ENCODE measurements at regions not wholly inside any gene's neighbourhood (a gene's known extent, or its start where the extent isn't known, plus 50 kb on each side); places are given as distances from the start of the nearest gene placed in this dataset.
"Not testable (repeated sequence)": the region's sequence is repeated elsewhere in the genome, so short reads cannot be mapped to it uniquely, and the experiment has no call there.

DNA sequence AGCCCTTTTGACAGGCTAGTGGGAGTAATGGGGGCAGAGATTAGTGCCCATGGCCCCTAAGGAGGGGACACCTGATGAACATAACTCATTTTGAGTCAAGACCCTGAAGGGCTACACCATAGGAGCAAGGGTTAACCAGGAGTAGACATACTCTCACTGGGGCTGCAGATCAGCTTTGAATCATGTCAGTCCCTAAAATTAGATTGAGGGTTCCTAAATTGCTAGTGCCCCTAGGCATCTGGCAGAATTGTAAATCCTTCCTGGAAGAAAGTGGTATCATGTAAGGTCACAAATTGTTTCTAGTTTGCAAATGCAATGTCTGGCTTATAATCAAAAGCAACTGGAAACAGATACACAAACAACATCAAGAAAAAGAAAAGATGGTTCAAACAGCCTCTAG, 52.1 kb upstream of the LRRC37A2 start:
- H3K4me1 Mint-ChIP-seq; H3K27ac Mint-ChIP-seq; ATAC-seq (ENCODE audit: low read depth); H3K36me3 Mint-ChIP-seq; DNase-seq; H3K27me3 Mint-ChIP-seq; POLR2A ChIA-PET; H3K4me3 Mint-ChIP-seq; H3K9me3 Mint-ChIP-seq: not testable (repeated sequence)

DNA sequence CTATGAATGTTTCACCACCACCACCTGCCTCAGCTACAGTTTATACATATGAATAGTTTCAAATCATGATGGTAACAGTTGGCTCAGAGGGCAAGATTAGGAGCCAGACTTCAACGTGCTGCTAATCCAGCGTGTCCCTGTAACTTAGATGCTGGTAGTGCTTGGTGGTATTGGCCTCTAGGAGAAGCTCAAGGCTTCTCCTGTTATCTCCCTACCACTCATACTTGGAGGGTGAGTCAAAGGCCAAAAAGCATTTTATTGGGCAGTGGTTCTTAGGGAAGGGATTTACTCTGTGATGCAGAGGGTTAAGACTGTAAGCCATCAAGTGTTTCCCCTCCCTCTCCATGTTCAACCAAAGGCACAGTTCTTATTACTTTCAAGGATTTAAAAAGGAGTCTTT, 57.2 kb upstream of the LRRC37A2 start:
- ATAC-seq (ENCODE audit: low read depth); H3K27ac Mint-ChIP-seq; H3K4me3 Mint-ChIP-seq; H3K4me1 Mint-ChIP-seq; POLR2A ChIA-PET; H3K27me3 Mint-ChIP-seq; H3K36me3 Mint-ChIP-seq; DNase-seq; H3K9me3 Mint-ChIP-seq: not testable (repeated sequence)

DNA sequence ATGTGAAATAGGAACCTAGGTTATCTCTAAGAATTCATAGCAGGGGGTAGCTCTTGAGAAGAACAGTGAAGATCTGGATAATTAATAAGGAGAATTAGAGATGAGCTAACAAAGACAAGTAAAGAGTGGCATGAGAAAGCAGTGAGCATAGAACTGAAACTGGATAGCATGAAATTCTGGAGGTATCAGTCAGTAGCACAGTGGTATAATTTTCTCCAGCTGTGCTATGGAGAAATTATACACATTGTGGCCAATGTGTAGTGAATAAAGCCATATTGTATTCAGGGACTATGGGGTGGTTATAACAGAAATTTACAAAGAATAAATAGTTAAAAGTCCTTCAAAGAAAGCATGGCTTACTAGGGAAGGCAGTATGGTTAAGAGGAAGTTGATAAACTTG, 57.7 kb upstream of the LRRC37A2 start:
- H3K27me3 Mint-ChIP-seq; POLR2A ChIA-PET; ATAC-seq (ENCODE audit: low read depth); H3K4me3 Mint-ChIP-seq; H3K27ac Mint-ChIP-seq; DNase-seq; H3K4me1 Mint-ChIP-seq; H3K36me3 Mint-ChIP-seq; H3K9me3 Mint-ChIP-seq: not testable (repeated sequence)

DNA sequence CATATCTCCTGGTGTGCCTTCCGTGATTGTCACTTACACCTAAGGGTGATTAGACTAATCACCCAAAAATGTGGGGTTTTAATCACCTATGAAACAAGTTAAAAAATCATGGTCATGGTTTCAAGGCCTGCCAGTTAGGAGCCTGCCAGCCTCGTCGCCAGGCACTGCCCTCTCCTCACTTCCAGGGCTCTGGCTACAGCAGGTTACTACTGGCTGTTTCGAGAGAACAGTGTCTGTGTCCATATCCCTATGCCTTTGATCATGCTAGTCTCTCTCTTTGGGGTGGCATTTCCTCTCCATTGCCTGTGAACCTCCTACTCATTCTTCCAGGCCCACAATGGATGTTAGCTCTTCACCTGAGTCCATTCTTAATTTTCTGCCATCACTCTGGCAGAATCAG, 59.2 kb upstream of the LRRC37A2 start:
- H3K9me3 Mint-ChIP-seq; H3K4me3 Mint-ChIP-seq; H3K4me1 Mint-ChIP-seq; ATAC-seq (ENCODE audit: low read depth); H3K27me3 Mint-ChIP-seq; POLR2A ChIA-PET; H3K27ac Mint-ChIP-seq; H3K36me3 Mint-ChIP-seq; DNase-seq: not testable (repeated sequence)

DNA sequence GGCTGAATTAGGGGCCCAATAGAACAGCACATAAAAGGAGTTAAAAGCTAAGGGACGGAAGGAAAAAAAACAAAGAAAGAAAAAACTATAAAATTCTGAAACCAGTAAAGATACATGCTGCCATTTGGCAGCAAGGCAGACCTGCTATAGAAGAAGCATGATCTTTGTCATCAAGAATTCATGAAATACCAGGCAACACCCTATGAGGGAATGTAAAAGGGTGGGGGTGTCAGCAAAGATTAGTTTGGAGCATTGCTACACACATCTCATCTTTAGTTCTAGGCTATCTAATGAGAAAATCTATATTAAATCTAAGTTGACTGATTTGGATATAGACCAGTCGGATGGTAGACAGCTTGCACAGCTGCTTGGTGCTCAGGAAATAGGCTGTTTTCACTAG, 66.4 kb upstream of the LRRC37A2 start:
- H3K27ac Mint-ChIP-seq, POLR2A ChIA-PET: not testable (repeated sequence)

DNA sequence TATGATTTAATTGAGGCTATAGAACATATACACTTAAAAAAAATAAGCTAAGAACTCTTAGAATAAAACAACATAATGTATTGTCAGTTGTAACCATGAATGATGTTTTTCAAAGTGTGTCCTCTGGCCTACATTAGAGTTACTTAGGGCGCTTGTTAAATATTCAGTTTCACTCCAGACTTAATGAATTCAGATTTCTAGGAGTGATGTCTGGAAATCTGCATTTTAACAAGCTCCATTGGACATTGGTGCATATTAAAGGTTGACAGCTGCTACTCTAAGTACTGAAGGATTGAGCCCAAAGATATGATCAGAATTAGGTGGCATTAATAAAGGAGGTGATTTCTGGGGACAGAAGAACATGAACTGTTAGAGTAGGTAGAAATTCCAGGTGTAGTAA, 66.9 kb upstream of the LRRC37A2 start:
- H3K9me3 Mint-ChIP-seq; H3K36me3 Mint-ChIP-seq; POLR2A ChIA-PET; H3K4me3 Mint-ChIP-seq; DNase-seq; H3K27ac Mint-ChIP-seq; H3K4me1 Mint-ChIP-seq; H3K27me3 Mint-ChIP-seq; ATAC-seq (ENCODE audit: low read depth): not testable (repeated sequence)

More for the DNA sequence above, 66.4 kb upstream of the LRRC37A2 start:
- not testable (repeated sequence) for H3K36me3 Mint-ChIP-seq; DNase-seq; H3K9me3 Mint-ChIP-seq; H3K4me3 Mint-ChIP-seq; ATAC-seq (ENCODE audit: low read depth); H3K27me3 Mint-ChIP-seq; H3K4me1 Mint-ChIP-seq

DNA sequence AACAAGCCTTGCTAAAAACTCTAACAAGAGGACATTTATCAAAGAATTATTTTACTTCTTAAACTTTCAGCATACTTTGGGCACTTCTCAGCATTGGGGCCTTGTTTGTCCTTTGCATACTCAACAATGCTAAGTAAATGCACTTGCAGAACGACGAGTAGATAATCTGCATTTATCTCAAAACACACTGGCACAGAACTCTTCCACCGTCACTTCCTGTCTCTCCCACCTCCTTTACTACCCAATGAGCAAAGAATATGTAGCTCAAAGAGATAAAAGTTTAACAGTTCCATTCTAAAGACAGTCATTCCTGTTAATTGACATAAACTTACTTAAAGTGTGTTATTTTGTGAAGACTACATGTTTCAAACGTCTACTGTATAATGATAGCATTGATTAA, 70.1 kb upstream of the LRRC37A2 start:
- ATAC-seq (ENCODE audit: low read depth); H3K4me1 Mint-ChIP-seq; POLR2A ChIA-PET: not testable (repeated sequence)

DNA sequence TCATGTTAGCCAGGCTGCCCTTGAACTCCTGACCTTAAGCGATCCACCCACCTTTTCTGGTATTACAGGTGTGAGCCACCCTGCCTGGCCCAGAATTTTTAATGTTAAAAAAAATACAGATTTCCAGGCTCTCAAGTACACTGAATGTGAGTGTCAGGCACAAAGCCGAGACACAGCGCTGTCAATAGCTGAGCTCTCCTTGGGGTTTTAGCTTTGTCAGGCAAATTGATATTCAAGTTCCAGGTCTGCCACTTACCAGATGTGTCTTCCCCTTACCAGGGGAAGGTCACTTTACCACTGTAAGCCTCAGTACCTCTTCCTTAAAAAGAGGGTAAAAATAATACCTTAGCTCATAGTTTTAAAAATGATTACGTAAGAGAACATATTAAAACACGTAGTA, 71.6 kb upstream of the LRRC37A2 start:
- H3K4me3 Mint-ChIP-seq; H3K9me3 Mint-ChIP-seq; H3K36me3 Mint-ChIP-seq; ATAC-seq (ENCODE audit: low read depth); H3K27ac Mint-ChIP-seq; DNase-seq; POLR2A ChIA-PET; H3K27me3 Mint-ChIP-seq; H3K4me1 Mint-ChIP-seq: not testable (repeated sequence)

More for the DNA sequence above, 70.1 kb upstream of the LRRC37A2 start:
- H3K27me3 Mint-ChIP-seq, H3K36me3 Mint-ChIP-seq, H3K4me3 Mint-ChIP-seq, DNase-seq, H3K27ac Mint-ChIP-seq, H3K9me3 Mint-ChIP-seq: not testable (repeated sequence)

DNA sequence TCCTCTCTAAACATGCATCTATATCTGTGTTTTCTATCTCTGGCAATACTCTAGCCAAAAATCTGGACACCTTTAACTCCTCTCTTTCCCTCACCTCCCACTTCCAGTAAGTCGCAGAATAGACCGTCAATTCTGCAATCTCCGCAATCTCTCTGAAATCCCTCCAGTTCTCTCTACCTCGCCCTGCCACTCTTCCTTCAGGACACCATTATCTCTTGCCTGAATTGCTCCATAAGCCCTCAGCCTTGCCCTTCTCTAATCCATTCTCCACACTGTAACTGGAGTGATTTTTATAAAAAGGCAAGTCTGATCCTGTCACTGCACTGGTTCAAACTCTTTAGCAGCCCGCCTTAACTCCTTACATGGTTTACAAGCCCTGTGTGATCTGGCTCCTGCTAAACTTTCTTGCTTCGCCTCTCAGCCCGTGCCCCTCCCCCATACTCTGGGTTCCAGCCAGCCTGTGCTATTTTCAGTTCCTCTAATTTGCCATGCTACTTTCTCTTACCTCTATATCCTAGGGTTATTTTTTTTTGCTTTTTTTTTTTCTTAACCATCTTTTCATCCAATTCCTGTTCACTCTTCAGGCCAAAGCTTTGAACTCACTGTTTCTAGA, 73.0 kb upstream of the ARL17B start:
- H3K9me3 Mint-ChIP-seq; H3K27ac Mint-ChIP-seq; H3K4me3 Mint-ChIP-seq; POLR2A ChIA-PET; ATAC-seq (ENCODE audit: low read depth); H3K27me3 Mint-ChIP-seq; DNase-seq; H3K36me3 Mint-ChIP-seq; H3K4me1 Mint-ChIP-seq: not testable (repeated sequence)

DNA sequence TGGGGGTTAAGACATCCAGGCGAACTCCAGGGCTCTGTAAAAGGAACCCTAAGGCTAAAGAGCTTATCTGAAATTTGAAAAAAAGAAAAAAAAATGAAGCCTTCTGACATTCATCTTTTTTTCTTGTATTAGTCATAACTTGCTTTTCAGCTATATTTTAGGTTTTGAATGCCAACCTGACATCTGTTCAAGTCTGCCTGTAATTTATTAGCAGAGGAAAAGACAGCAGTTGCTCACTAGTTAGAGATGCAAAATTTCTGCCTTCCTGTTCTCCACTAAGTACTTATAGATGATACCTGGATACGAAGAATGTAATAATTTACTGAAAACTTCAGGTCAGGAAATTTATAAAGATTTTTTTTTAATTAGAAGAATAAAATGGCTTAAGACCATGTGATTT, 68.7 kb upstream of the ARL17B start:
- H3K9me3 Mint-ChIP-seq; H3K27me3 Mint-ChIP-seq; POLR2A ChIA-PET; H3K4me3 Mint-ChIP-seq; H3K4me1 Mint-ChIP-seq; H3K36me3 Mint-ChIP-seq; H3K27ac Mint-ChIP-seq; DNase-seq; ATAC-seq (ENCODE audit: low read depth): not testable (repeated sequence)

DNA sequence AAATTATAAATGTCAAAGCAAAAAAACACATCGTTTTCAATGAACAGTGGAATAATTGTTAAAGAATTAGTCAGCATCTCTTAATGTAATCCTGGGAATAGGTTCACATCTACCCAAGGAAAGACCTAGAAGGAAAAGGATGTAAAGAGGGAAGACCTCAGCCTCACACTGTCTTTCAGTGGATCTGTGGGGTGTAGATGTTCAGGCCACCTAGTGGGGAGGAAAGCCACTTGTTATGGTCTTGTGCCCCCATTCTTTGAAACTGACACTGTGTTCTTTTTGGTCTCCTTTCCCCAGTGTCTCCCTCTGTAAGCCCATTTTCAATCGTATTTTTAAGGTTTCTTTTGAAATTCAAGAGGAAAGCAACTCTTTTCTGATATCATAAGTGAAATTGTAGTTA, 68.1 kb upstream of the ARL17B start:
- H3K27me3 Mint-ChIP-seq; H3K4me3 Mint-ChIP-seq; H3K9me3 Mint-ChIP-seq; H3K4me1 Mint-ChIP-seq; POLR2A ChIA-PET; H3K27ac Mint-ChIP-seq; H3K36me3 Mint-ChIP-seq; ATAC-seq (ENCODE audit: low read depth); DNase-seq: not testable (repeated sequence)

DNA sequence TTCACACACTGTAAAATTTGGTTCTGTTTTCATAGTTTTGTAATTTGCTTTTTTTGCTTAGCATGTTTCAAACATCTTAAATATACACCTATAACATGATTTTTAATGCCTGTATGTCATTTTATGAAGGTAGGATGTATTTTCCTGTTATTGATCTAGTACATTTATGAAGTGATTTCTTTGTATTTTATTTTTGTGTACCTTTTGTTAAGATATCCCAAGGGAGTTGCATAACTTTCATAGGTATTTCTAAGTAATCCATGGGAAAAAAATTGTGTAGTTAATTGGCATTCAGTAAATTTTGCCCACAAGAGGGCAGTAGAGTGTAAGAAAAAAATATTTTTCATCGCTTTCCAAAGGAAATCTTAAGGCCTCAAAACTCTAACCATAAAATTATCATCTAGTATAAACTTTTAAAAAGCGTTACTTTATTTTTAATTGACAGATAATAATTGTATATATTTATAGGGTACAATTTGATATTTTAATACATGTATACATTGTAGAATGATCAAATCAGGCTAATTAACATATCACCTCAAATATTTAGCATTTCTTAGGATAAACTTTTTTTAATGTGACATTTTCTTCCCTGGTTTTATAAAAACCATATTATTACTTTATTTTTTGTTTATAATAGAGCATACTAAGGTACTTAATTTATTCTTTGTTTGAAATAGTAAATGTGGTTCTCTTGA, 62.8 kb upstream of the ARL17B start:
- H3K9me3 Mint-ChIP-seq; H3K36me3 Mint-ChIP-seq; H3K4me3 Mint-ChIP-seq; DNase-seq; H3K4me1 Mint-ChIP-seq; ATAC-seq (ENCODE audit: low read depth); H3K27ac Mint-ChIP-seq; POLR2A ChIA-PET; H3K27me3 Mint-ChIP-seq: not testable (repeated sequence)

DNA sequence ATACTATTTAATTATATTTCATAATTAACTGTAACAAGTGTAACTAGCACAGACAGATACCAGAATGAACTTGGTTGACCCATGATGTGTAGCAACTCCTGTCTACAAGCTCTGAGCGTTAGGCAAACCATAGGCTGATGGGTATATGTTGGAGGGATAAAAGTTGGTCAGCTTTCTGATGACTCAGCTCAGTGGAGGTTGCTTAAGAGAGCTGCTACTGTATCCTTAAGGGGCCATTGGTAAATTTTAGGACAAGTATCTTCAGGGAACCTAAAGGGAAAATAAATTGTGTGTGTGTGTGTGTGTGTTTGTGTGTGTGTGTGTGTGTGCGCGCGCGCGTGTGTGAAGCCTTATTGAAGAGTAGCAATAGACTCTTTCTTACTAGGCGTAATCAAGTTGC, 56.3 kb upstream of the ARL17B start:
- ATAC-seq (ENCODE audit: low read depth); H3K27me3 Mint-ChIP-seq; DNase-seq; H3K4me1 Mint-ChIP-seq; H3K9me3 Mint-ChIP-seq; POLR2A ChIA-PET; H3K27ac Mint-ChIP-seq; H3K4me3 Mint-ChIP-seq; H3K36me3 Mint-ChIP-seq: not testable (repeated sequence)

DNA sequence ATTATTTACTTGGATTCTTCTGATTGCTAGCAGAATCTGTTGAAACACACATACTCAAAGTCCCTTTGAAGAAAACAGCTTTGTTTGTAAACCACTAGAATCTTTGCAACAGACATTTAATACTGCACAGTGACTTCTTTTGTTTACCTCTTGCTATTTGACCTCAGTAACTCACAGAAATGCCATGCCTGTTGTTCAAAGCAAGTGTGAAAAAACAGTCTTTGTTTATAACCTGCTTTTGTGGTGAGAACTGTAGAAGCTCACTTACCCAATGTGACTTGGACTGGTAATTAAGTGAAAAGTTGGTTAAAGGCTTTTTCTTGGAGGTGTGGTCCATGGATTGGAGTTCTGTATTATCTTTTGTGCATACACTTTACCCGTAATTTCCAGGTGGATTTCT, 55.7 kb upstream of the ARL17B start:
- DNase-seq; H3K4me1 Mint-ChIP-seq; ATAC-seq (ENCODE audit: low read depth); H3K9me3 Mint-ChIP-seq; H3K27ac Mint-ChIP-seq; H3K4me3 Mint-ChIP-seq; H3K36me3 Mint-ChIP-seq; H3K27me3 Mint-ChIP-seq; POLR2A ChIA-PET: not testable (repeated sequence)
